Breast epithelium (tissue), 3 donors: ENCODE measurements at regions not wholly inside any gene's neighbourhood (a gene's known extent, or its start where the extent isn't known, plus 50 kb on each side); places are given as distances from the start of the nearest gene placed in this dataset.

Experiments used
- POLR2A ChIP-seq: fragments of 450-650 bp; IDR thresholded peaks from one replicate; pipeline ENCODE4 v1.6.1; 2016; ENCODE audit warnings: antibody characterized with exemption, mild to moderate bottlenecking, moderate library complexity
- POLR2AphosphoS5 ChIP-seq, 3 donors: sonication (generic); formaldehyde crosslinking; IDR thresholded peaks; one replicate each; pipeline ENCODE4 v1.6.1; 2017; ENCODE audit warnings: antibody characterized with exemption in 3 of 3
- TF ChIP-seq, protein P1 (sequence below), 3 donors: fragments of 450-650 bp; IDR thresholded peaks; one replicate each; pipeline ENCODE4 v1.5.1; 2016 to 2017; ENCODE audit warnings: antibody characterized with exemption in 3 of 3, mild to moderate bottlenecking in 3 of 3, moderate library complexity in 3 of 3

GRCh38 chr1:238186887-238187574 is 296.3 kb upstream of the ZP4 start:
- TF ChIP-seq, protein P1, sequence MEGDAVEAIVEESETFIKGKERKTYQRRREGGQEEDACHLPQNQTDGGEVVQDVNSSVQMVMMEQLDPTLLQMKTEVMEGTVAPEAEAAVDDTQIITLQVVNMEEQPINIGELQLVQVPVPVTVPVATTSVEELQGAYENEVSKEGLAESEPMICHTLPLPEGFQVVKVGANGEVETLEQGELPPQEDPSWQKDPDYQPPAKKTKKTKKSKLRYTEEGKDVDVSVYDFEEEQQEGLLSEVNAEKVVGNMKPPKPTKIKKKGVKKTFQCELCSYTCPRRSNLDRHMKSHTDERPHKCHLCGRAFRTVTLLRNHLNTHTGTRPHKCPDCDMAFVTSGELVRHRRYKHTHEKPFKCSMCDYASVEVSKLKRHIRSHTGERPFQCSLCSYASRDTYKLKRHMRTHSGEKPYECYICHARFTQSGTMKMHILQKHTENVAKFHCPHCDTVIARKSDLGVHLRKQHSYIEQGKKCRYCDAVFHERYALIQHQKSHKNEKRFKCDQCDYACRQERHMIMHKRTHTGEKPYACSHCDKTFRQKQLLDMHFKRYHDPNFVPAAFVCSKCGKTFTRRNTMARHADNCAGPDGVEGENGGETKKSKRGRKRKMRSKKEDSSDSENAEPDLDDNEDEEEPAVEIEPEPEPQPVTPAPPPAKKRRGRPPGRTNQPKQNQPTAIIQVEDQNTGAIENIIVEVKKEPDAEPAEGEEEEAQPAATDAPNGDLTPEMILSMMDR (IDR thresholded peaks at IDR 0.05): no peak
- TF ChIP-seq POLR2AphosphoS5 (IDR thresholded peaks at IDR 0.05): no peak
- no peak for TF ChIP-seq POLR2A
